GM23248 (cell line): ENCODE measurements at regions not wholly inside any gene's neighbourhood (a gene's known extent, or its start where the extent isn't known, plus 50 kb on each side); places are given as distances from the start of the nearest gene placed in this dataset.

Experiments used
- DNase-seq: peaks from one replicate; pipeline ENCODE4 v3.0.0-alpha.2; 2015
- H2AFZ ChIP-seq: fragments of 200-600 bp; sonication (generic); 2 replicates; pipeline ENCODE4 v1.6.1; 2016; ENCODE audit warnings: antibody characterized with exemption
- H3F3A ChIP-seq: fragments of 200-600 bp; sonication (generic); 2 replicates; pipeline ENCODE4 v1.6.1; 2016; ENCODE audit warnings: mild to moderate bottlenecking, antibody characterized with exemption, mixed run types; ENCODE audit not compliant: insufficient read depth
- H3K27ac ChIP-seq: fragments of 200-600 bp; sonication (generic); 2 replicates; pipeline ENCODE4 v1.5.1; 2016; ENCODE audit warnings: mild to moderate bottlenecking
- H3K27me3 ChIP-seq: fragments of 200-600 bp; sonication (generic); replicated peaks from 2 replicates; pipeline ENCODE4 v1.6.1; 2016; ENCODE audit warnings: mild to moderate bottlenecking; ENCODE audit not compliant: insufficient read depth
- H3K36me3 ChIP-seq: fragments of 200-600 bp; sonication (generic); 2 replicates; pipeline ENCODE4 v1.6.1; 2016; ENCODE audit warnings: low read depth, mild to moderate bottlenecking
- H3K4me1 ChIP-seq: fragments of 200-600 bp; sonication (generic); 2 replicates; pipeline ENCODE4 v1.6.1; 2016; ENCODE audit warnings: mild to moderate bottlenecking; ENCODE audit not compliant: insufficient read depth
- H3K4me2 ChIP-seq: fragments of 200-600 bp; sonication (generic); one replicate; pipeline ENCODE4 v1.6.1; 2016; ENCODE audit warnings: mild to moderate bottlenecking; ENCODE audit not compliant: unreplicated experiment
- H3K4me3 ChIP-seq: fragments of 200-600 bp; sonication (generic); 2 replicates; pipeline ENCODE4 v1.5.1; 2016; ENCODE audit warnings: mild to moderate bottlenecking
- H3K79me2 ChIP-seq: fragments of 200-600 bp; sonication (generic); 2 replicates; pipeline ENCODE4 v1.6.1; 2016; ENCODE audit warnings: mild to moderate bottlenecking; ENCODE audit not compliant: insufficient read depth
- H3K9ac ChIP-seq: fragments of 200-600 bp; sonication (generic); 2 replicates; pipeline ENCODE4 v1.6.1; 2016; ENCODE audit warnings: mild to moderate bottlenecking
- H3K9me2 ChIP-seq: fragments of 200-600 bp; sonication (generic); 2 replicates; pipeline ENCODE4 v1.6.1; 2016; ENCODE audit warnings: mixed run types, mild to moderate bottlenecking, moderate library complexity; ENCODE audit not compliant: insufficient read depth
- H3K9me3 ChIP-seq: fragments of 200-600 bp; sonication (generic); one replicate; pipeline ENCODE4 v1.6.1; 2017; ENCODE audit warnings: low read depth
- H4K20me1 ChIP-seq: fragments of 200-600 bp; sonication (generic); 2 replicates; pipeline ENCODE4 v1.6.0; 2016; ENCODE audit not compliant: insufficient read depth
- EZH2 ChIP-seq: fragments of 200-600 bp; sonication (generic); IDR thresholded peaks from 2 replicates; pipeline ENCODE4 v1.6.1; 2018; ENCODE audit warnings: antibody characterized with exemption, mild to moderate bottlenecking; ENCODE audit not compliant: insufficient read depth, poor library complexity, severe bottlenecking
- EZH2phosphoT487 ChIP-seq: fragments of 200-600 bp; sonication (generic); IDR thresholded peaks from 2 replicates; pipeline ENCODE4 v1.6.1; 2018; ENCODE audit warnings: antibody characterized with exemption, moderate library complexity, mild to moderate bottlenecking, low read depth; ENCODE audit not compliant: insufficient read depth
- WGBS, 2 experiments: methylation state at CpG; one replicate each; pipeline ENCODE4 v1.1.6; 2015 to 2017; ENCODE audit warnings: low lambda C conversion rate in 2 of 2, low coverage in 1 of 2; ENCODE audit errors: missing lambda C conversion rate in 2 of 2; 5-methylcytosine and 5-hydroxymethylcytosine counted together
- in situ Hi-C: fragments of 300-500 bp; cut with MboI; formaldehyde crosslinking; loops from 2 replicates; pipeline ENCODE4 v1.15.0; 2020

- WGBS, 2 experiments, result 51 to 63% methylated on average over 3 of the region's 3 CpGs
- Histone ChIP-seq H3K36me3 (no peaks in the 10 kb centered on the region), H2AFZ (no peak overlapping the region), H3K4me1 (peaks cover 9% of the 10 kb centered on the region), H3K4me3 (no peak overlapping the region), H3K79me2 (no peaks in the 10 kb centered on the region), H3K4me2 (no peak overlapping the region), H3K9ac (no peak overlapping the region), H3K9me3 (no peaks in the 10 kb centered on the region), H3K9me2 (no peaks in the 10 kb centered on the region), H3K27ac (no peak overlapping the region), H3F3A (peaks cover 5% of the 10 kb centered on the region; the same call in 1 of the 2 replicates), H3K27me3 (no peaks in the 10 kb centered on the region), H4K20me1 (no peaks in the 10 kb centered on the region)
- no peak for DNase-seq
- TF ChIP-seq EZH2 (no peak), EZH2phosphoT487 (no peak)
- in situ Hi-C loops, result no loop called here
Observed at GRCh38 chr1:168923521-168924136, 182.9 kb upstream of the ATP1B1 start.

- in situ Hi-C loops, result no loop called here
- Histone ChIP-seq H3K4me2 (no peak overlapping the region), H3K9me3 (no peaks in the 10 kb centered on the region), H3K27ac (no peak overlapping the region), H3K4me1 (peaks cover 9% of the 10 kb centered on the region), H3K9me2 (no peaks in the 10 kb centered on the region), H3K4me3 (no peak overlapping the region), H2AFZ (no peak overlapping the region), H3K79me2 (no peaks in the 10 kb centered on the region), H3F3A (peaks cover 5% of the 10 kb centered on the region; the same call in 1 of the 2 replicates), H3K36me3 (no peaks in the 10 kb centered on the region), H3K9ac (no peak overlapping the region), H3K27me3 (no peaks in the 10 kb centered on the region), H4K20me1 (no peaks in the 10 kb centered on the region)
- 52 to 65% methylated on average over 1 of the region's 1 CpG for WGBS, 2 experiments
- TF ChIP-seq EZH2 (no peak), EZH2phosphoT487 (no peak)
- no peak for DNase-seq
Observed at GRCh38 chr1:168924976-168925375, 181.5 kb upstream of the ATP1B1 start.

- no peak overlapping the region for H2AFZ ChIP-seq
- H3K9ac ChIP-seq, result no peak overlapping the region
- no peaks in the 10 kb centered on the region for H3K36me3 ChIP-seq
- TF ChIP-seq EZH2phosphoT487 (no peak), EZH2 (no peak)
- no peaks in the 10 kb centered on the region for H3K9me2 ChIP-seq
- no peak overlapping the region for H3K4me3 ChIP-seq
- 24 to 33% methylated on average over 3 of the region's 3 CpGs for WGBS, 2 experiments
- H3F3A ChIP-seq, result peaks cover under 1% of the 10 kb centered on the region; the same call in 1 of the 2 replicates
- H3K27me3 ChIP-seq, result no peaks in the 10 kb centered on the region
- no peaks in the 10 kb centered on the region for H4K20me1 ChIP-seq
- H3K27ac ChIP-seq, result no peak overlapping the region
- H3K4me2 ChIP-seq, result no peak overlapping the region
- no peaks in the 10 kb centered on the region for H3K4me1 ChIP-seq
- in situ Hi-C loops, result no loop called here
- H3K79me2 ChIP-seq, result no peaks in the 10 kb centered on the region
- no peak for DNase-seq
- no peaks in the 10 kb centered on the region for H3K9me3 ChIP-seq
Observed at GRCh38 chr1:168926236-168926635, 180.3 kb upstream of the ATP1B1 start.

- Histone ChIP-seq H3K9me3 (no peaks in the 10 kb centered on the region), H3K27ac (no peak overlapping the region), H3K9me2 (no peaks in the 10 kb centered on the region), H3K79me2 (no peaks in the 10 kb centered on the region), H3K4me2 (no peak overlapping the region), H2AFZ (no peak overlapping the region), H3K36me3 (no peaks in the 10 kb centered on the region), H3K4me3 (no peak overlapping the region), H3K27me3 (no peaks in the 10 kb centered on the region), H4K20me1 (no peaks in the 10 kb centered on the region), H3K4me1 (no peaks in the 10 kb centered on the region), H3F3A (no peaks in the 10 kb centered on the region), H3K9ac (no peak overlapping the region)
- in situ Hi-C loops, result no loop called here
- DNase-seq, result no peak
- WGBS, 2 experiments, result 57 to 77% methylated on average over 3 of the region's 3 CpGs
- no peak for TF ChIP-seq EZH2phosphoT487
- TF ChIP-seq EZH2, result no peak
Observed at GRCh38 chr1:168932539-168932938, 174.0 kb upstream of the ATP1B1 start.
